GM19240 (cell line): ENCODE measurements at regions not wholly inside any gene's neighbourhood (a gene's known extent, or its start where the extent isn't known, plus 50 kb on each side); places are given as distances from the start of the nearest gene placed in this dataset.
A peak's percentile ranks its signal among the peaks of the same experiment; 100 is the strongest.

Experiments used
- DNase-seq: peaks from one replicate; pipeline ENCODE4 v3.0.0; 2011; ENCODE audit warnings: low spot score; ENCODE audit not compliant: insufficient read length

DNA sequence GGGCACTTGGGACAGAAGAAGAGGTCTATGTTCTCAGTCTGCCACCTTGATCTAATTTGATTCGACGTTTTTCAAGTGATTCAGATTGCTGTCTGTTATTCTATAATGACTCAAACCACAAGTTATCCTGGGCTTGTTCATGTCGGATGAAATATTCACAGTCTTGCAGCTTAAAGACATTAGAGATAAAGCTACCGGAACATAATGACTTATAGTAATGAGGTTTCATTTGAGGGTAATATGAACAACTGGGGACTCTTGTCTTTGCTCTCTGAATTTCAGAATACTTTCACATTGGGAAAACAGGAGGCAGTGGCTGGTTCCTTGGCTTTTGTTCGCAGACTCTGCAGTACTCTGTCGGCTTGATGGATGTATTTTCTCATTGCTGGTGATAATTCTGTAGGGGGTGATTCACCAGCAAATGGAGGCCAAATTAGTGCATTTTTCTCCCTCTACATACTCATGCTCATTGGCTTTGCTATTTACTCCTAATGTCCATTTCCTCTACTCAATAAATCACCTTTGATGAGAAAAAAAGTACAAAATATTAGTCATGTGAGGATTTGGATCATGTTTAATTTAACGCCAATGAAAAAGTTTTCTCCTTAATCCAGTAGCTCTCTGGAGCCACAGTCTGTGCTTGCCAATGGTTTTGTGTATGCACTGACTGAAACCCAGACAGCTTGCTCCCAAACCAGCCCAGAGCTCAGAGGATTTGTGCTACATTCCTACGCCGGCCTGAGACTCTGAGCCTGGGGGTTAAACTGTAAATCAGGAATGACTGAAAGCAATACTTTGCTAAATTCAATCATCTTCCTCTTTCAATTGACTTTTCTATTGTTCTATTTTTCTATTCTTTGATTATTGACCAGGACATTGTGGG lies 154.7 kb upstream of the ANKH start:
- DNase-seq, result no peak

DNA sequence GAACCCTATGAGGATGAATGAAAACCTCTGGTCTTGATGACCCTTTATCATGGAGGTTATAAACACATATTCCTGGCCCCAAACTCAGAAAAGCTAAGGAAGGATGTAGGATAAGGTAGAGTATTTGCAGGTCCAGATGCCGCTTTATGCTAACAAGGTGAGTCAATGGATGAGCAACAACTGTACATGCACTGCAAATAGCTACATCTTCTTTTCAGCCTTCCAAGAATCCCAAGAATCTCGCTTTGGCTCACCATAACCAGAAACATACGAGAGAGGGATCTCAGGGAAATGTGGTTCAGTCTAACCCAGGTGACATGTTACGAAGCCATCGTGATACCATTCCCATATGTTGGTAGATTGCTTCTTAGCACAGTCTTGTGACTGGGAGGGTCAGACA lies 152.3 kb upstream of the ANKH start:
- DNase-seq, result no peak

DNA sequence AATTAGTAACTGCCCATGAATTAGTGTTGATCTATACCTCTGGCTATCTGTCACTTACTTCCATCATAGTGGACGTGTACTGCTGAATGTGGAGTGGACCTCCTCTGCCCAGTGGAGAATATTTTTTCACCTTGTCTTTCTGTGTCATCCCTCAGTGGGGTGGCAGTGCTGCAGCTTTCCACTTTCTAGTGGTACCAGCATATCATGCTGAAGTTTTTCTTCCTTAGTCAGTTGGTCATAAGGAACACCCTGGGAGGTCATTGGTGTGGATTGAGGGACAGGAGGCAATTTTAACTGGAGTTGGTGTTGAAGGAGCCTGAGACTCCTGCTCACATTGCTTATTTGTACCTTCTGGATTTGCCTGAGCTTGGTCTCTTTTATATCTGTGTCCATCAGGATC lies 151.7 kb upstream of the ANKH start:
- DNase-seq, result no peak

DNA sequence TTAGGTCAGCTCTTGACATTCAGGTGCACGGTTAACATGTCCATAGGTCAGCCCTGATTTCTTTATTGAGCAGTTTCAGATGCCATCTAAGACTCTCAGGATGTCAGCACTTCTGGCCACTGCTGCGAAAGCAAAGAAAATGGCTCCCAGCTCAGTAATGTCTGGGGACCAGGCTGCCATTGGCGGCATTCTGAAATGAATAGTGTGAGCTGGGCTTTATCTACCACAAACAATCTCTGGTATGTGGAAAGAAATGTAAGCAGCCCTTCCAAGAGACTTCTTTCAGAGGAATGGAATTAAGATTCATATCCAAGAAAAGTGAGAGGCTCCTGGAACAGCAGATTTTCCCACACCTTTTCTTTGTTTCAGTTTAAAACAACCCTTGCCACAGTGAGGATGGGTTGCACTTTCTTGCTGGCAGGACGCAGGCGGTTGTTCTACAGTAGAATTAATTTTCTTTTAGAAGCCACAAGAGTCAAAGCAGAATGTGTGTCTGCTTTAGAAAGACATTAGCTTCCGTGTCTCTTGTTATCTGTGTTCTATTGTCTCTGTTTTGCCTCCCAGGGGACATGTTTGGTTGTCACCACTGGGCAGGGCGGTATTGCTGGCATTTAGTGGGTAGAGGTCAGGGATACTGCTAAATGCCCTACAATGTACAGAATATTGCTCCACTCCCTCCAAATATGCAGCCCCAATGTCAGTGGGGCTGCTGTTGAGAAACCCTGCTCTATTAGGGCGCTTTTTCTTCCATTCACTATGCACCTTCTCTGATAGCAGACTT lies 149.9 kb upstream of the ANKH start:
- no peak for DNase-seq

DNA sequence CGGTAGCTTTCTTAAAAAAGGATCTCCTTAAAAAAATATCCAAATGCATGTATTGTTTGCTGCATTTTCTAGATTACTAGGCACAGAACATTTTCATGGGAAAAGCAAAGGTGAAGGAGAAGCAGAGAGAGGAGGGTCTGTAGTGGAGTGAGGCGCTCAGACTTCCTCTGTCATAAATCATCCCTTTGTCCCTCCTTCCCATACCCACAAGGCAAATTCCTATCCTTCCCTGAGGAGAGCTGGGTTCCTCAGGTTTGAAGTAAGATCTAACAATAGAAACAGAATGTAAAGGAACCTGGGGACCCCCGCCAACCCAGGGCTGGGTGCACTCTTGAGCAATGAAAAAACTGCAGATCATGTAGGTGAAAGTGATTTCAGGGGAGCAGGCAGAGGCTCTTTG lies 149.2 kb upstream of the ANKH start:
- DNase-seq, result no peak

DNA sequence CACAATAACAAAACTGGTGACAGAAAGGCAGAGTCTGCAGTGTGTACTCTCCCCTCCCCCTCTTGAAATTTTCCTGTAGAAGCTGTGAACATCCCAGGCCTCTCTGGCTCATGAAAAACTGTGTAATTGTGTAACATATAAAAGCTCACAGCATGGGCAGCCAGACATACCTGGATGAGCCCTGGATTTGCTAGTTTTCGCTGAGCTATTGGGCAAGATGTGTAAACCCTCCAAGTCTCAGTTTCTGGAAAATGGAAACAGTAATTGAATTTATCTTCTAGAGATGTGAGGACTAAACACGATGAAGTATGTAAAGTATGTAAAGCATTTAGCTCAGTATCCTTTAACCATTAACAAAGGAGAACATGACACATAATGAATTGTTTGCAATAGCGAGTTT lies 143.2 kb upstream of the ANKH start:
- no peak for DNase-seq

DNA sequence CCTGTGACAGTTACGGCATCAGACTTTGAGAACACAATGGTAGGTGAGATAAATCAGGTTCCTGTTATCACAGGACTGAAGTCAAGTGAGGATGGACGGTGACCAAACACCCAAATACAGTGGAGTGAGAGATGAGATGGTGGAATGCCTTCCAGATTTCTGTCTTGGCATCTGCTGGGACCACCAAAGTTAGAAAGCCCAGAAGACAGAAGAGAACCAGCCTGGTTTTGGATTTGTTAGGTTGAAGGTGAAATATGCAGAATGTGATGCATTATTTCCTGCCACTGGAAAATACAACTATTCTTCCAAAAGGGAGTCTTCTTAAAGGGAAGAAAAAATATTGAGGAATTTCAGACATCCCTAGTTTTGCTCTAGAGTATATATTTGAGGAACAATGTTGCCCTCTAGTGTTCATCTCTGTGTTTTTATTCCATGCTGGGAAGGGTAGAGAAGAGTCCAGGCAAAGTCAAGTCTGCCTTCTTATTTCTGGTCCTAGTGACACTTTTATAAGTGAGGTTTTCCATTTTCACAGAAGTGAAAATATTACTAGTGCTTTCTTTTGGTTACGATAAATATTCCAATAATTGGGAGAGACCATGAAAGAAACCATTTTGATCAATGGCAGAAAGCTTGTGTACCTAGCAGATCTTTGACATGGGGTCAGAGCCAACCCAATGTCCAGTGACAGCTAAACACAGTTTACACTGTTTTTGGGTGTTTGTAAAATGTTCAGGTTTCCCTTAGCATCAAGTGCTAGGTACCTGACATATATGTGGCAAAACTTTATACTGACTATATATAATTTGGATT lies 142.3 kb upstream of the ANKH start:
- no peak for DNase-seq

DNA sequence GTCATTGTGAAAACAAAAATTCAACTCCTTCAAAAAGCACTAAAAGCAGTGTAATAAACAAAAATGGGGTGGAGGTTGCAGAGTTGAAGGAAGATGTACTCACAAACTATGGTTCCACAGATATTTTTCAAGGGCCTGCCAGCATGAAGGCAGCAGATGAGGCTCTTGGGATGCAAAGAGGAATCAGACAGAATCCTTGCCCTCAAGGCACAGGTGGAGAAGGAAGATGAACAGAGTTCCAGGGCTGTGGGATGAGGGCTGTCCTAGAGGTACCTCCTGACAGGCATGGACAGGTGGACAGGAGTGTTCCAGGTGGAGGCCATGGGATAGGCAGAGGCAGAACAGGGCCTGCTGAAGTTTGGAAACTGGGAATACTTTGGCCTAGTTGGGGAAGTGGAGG lies 140.5 kb upstream of the ANKH start:
- no peak for DNase-seq

DNA sequence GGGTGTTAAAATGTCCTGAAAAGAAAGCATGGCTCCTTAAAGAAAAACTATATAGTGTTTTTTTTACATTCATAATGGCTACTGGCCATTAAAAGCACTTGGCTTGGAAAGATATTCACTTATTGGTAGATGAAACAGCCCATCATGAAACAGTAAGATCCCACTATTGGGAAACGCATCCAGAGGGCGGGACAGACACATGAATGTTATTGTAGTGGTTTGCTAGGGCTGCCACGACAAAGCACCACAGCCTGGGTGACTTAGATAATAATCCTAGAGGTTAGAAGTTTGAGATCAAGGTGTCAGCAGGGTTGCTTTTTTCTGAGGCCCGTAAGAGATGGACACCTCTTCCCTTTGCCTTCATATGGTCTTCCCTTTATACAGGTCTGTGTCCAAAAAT lies 139.4 kb upstream of the ANKH start:
- DNase-seq, result no peak

DNA sequence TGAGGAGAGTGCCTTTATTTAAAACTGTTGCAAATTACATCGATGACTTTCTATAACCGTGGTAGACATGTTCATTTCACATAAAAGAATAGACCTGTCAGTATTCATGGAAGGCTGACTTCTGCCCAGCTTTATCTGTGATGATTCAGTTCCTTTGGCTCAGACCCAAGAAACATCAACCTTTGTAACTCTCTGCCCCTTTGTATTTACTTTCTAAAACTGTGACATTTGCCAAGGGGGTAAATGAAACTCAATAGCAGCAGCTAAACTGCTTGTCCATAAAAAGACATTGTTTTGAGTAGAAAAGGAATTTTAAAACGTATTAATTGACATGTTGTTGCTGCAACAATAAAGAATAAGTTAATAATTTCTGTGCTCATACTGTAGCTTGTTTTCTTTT lies 137.8 kb upstream of the ANKH start:
- DNase-seq, result no peak

DNA sequence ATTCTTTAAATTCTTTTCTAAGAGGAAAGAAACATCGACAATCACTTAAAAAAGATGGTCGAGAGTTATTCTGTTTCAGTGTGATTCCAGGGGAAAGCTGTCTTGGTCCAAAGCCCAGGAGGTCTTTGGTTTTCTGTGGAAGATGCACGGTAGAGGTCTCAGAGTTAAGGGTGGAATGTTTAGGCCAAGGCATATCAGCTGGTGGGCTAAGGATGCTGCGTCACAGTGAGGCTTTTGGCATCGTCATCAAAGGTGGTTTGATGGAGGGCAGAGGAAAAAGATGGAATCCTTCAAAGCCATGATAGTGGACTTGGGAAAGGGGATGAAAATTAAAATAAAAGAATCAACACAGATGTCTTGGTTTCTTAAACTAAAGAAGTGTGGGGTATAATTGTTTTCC lies 137.3 kb upstream of the ANKH start:
- no peak for DNase-seq

DNA sequence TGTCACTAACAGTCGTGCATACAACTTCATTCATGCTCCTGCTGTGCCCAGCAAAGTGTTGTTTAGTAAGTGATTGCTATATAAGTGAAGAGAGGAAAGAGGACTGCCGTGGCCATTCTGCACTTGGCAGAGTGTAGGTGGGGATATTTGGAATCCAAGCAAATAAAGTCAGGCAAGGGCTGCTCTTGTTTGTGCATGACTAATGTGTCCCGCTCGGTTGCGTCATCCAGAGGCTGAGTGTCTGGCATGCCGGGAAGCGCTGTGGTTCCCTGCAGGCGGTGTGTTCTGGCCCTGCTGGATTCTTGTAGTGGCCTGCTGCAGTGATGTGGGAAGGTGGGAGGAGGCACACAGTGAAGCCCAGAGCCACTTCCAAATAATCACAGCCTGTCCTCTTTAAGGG lies 136.9 kb upstream of the ANKH start:
- no peak for DNase-seq

DNA sequence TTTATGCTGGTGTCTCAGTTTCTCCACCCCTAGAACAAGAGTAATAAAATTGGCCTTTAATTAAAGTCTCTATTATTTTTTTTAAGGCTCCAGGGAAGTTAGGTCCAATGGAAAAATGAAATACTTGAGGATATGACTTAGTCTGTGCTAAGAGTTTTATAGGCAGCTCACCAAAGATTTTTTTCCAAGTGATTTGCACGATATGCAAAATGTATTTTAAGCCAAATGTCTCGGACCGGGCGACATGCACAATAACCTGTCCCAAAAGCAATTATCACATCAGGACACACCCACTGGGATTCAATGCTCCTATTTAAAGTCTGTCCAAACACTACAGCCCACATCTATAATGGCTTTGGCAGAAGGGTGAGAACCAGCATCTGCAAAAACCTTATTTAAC lies 136.1 kb upstream of the ANKH start:
- DNase-seq, result no peak

DNA sequence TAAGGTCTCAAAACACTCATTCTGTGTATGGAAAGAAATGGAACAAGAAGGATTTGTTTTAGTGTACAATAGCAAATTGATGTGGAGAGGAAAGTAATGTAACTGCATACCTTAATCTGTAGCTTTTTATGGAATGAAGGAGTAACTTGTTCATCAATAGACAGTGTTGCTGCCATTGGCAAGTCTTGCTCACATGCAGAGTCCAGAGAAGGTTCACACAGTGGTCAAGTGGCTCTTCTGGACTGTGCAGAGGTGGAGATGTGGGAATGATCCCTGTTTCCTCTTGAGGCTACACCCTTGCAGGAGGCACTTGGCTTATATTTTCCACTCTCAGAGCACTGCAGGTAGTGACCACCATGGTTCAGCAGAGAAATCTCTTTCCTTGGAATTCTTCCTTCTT lies 132.9 kb upstream of the ANKH start:
- DNase-seq, result no peak

DNA sequence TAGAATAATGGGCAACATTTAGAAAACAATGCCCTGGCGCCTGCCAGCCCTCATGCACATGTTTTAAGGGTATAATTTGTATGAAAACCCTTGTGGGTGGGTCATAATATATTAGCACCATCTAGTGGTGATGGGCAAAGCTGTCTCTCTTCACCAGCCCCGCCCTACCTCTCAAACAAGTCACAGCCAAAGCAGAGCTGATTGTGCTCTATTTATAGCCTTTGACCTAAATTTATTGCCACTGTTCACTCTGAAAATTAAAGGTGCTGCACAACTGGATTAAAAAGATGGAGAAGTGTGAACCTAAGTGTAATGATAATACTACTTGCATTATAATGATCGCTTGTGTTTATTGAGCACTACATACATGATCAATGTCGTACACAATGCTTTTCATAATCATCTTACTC lies 131.9 kb upstream of the ANKH start:
- DNase-seq, result peak; percentile 43

DNA sequence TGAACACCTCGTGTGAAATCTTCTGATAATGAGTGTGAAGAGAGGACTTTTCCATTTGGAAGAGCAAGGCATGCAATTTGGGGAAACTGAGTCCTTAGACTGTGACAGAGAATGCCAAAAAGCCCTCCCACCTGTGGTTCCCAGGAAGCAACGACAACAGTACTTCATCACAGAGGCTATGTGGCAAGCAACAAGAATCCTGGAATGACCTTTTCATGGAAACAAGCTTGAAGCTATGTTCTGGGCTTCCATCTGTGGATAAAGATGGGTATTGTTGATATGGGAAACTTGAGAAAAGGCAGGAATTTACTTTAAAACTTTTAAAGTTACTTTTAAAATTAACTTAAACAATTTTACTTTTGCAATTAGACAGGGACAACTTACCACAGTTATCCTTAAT lies 131.2 kb upstream of the ANKH start:
- DNase-seq, result no peak

DNA sequence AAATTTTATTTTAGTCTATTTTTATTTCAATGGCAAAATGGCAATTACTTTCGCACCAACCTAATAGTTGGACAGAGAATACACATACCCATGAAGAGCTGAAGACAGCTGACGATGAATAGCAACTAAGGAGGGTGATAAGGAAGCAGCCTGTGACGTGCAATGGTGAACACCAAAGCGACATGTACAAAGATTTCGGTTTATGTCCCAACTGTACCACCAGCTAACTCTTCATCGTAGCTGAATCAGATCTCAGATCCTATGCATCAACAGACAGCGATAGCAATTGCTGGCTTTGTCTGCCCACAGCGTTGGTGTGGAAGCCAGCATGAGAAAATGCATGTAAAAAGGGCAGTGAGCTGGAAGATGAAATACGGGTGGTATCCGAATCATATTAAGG lies 130.6 kb upstream of the ANKH start:
- DNase-seq, result no peak

DNA sequence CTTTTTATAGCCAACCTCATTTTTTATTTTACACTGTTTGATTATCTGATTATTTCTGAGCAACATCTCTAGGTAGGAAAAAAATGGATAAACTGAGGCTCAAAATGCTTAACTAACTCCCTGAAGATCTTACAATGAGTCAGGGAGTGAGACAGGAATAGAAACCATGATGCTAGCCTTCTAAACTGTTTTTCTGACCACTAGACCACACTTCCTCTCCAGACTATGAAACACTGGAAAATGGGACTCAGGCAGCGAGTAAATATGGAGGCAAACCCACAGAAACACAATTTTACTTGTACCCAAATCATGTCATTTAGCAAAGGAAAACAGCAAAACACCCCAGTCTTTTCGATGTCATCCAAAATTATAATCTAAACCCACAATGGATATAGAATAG lies 129.9 kb upstream of the ANKH start:
- no peak for DNase-seq

DNA sequence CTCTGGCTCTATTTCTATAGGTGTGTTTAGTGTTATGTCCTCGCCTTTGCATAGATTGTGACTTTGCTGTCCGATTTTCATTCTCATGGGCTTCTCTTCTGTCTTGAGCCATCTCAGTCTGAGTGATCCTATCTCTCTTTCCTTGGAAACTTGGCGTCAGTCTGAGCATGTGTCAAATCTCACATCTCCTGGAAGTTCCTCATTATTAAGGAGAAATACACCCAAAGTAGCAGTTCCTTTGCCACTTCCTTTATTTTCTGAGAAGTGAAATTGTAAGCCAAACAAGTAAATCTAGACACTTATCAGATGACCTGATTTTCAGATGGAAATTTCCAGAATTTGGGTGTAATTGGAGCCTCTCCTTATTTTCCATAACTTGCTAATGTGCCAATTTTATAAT lies 126.9 kb upstream of the ANKH start:
- DNase-seq, result no peak

DNA sequence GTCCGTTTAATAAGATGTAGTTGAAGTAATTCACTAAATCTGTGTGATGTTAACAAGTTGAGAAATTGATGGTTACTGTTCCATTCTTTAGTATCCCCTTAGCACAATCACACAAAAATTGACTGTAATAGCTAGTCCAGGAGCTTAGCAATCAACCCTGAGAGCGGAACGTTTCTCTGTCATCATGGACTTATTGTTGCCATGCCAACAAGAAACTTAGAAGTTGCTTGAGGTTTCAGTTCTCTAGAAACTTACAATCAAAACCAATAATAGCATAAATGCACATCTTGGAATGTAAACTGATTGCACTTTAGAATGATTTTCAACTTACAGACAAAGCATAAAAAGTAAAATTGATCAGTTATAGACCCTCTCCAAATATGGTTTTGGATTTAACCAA lies 125.4 kb upstream of the ANKH start:
- DNase-seq, result peak; percentile 4

DNA sequence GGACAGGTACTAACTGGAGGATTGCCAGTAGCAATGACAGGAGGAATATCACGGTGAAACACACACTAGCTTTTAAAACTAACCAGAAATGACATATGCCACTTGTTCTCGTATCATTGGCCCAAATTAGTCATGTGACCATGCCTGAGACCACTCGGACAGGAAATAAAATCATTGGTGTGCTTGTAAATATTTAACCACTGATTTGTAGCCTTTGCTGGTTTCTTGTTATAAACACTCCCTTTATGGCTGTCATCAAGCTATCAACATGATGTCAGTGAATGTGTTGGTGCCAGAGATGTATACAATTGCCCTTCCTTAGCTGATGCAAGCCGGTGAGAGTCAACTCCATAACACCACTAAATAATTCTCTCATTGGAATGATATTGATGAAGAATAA lies 123.7 kb upstream of the ANKH start:
- no peak for DNase-seq
